Body of pancreas (tissue), 4 donors: ENCODE measurements at regions not wholly inside any gene's neighbourhood (a gene's known extent, or its start where the extent isn't known, plus 50 kb on each side); places are given as distances from the start of the nearest gene placed in this dataset.

Source experiments
- CTCF ChIP-seq, 7 experiments: fragments of 450-650 bp in 4 of 7; fragments of 200-600 bp in 3 of 7; sonication (generic) in 3 of 7; IDR thresholded peaks; one replicate each; pipeline ENCODE4 v1.5.1; 2016 to 2019; ENCODE audit warnings: antibody characterized with exemption in 7 of 7
- POLR2A ChIP-seq, 3 donors: fragments of 450-650 bp; IDR thresholded peaks; one replicate each; pipeline ENCODE4 v1.6.1; 2016; ENCODE audit warnings: antibody characterized with exemption in 3 of 3, mild to moderate bottlenecking in 2 of 3

GRCh38 chr3:135382621-135383020, 582.9 kb upstream of the PPP2R3A start:
- TF ChIP-seq CTCF (IDR thresholded peaks at IDR 0.05) = no peak
- TF ChIP-seq POLR2A (IDR thresholded peaks at IDR 0.05) = no peak
